C4-2B (cell line): ENCODE measurements at regions not wholly inside any gene's neighbourhood (a gene's known extent, or its start where the extent isn't known, plus 50 kb on each side); places are given as distances from the start of the nearest gene placed in this dataset.

Experiments
- H3K27ac ChIP-seq: fragments of 450-650 bp; 2 replicates; pipeline ENCODE4 v1.5.1; 2017
- CTCF ChIP-seq: fragments of 450-650 bp; conservative IDR thresholded peaks from 2 replicates; pipeline ENCODE4 v1.5.1; 2017; ENCODE audit warnings: mild to moderate bottlenecking
- ZFX ChIP-seq: fragments of 450-650 bp; IDR thresholded peaks from 2 replicates; pipeline ENCODE4 v1.6.1; 2017

DNA sequence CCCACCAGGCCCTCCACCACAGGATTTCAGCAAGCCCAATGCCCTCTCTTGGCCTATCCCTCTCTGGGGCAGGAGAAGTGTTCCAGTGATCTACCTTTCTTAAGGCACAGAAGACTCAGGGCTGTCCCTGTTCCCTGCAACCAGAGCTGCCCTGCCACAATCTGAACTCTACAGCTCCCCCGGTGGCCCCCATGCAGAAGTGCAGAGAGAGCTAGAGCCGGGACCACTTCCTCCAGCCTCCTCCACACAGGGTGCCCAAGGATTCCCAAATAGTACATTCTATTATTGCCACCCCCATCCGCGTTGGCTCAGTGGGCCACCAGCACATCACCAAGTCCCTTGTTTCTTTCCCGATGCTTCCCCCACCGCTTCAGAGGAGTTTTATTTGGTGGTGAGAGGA, 114.8 kb upstream of the PTPRM start:
- TF ChIP-seq ZFX (no peak), CTCF (peak; percentile 89)
- no peak overlapping the region for H3K27ac ChIP-seq

- no peak for TF ChIP-seq CTCF
- TF ChIP-seq ZFX, result no peak
- H3K27ac ChIP-seq, result no peak overlapping the region
These were observed 112.7 kb upstream of the PTPRM start for GRCh38 chr18:7454429-7454828.

DNA sequence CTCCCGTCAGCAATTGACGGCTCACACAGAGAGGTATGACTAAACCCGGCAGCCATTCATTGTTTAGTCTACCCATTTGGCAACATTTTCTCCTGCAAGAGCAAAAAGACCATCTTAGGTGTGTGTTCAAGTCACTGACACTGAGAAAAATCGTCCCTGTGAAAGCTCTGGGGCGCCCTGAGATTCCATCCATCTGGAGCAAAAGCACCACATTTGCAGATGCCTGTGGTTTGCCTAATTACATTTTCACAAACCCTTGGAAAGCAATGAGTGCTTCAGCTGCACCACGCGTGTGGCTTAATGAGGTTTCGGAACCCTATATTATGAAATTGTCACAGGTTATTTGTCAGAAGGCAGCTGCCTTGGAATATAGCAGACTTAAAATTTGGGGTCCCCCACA, 110.7 kb upstream of the PTPRM start:
- TF ChIP-seq ZFX (no peak), CTCF (no peak)
- H3K27ac ChIP-seq, result no peak overlapping the region

DNA sequence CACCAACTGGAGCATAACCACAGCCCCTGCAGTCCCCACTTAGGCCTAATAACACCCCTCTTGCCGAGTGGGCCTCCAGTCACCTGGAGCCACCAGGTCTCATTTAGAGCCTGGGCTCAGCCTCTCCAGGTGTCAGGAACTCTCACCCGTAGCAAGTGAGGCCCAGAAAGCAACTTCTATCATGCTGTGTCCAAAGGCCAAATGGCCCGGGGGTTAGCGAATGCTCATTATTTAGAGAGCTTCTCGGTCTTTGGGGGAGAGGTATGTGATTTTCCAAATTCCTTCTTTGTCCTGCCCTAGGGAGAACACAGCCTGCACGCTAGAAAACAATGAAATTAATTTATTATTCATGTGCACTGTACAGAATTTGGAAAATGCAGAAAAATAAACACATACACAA, 109.9 kb upstream of the PTPRM start:
- H3K27ac ChIP-seq, result no peak overlapping the region
- TF ChIP-seq ZFX, result no peak
- no peak for TF ChIP-seq CTCF

GRCh38 chr18:7458884-7459283, 108.2 kb upstream of the PTPRM start:
- TF ChIP-seq CTCF (no peak), ZFX (no peak)
- no peak overlapping the region for H3K27ac ChIP-seq

DNA sequence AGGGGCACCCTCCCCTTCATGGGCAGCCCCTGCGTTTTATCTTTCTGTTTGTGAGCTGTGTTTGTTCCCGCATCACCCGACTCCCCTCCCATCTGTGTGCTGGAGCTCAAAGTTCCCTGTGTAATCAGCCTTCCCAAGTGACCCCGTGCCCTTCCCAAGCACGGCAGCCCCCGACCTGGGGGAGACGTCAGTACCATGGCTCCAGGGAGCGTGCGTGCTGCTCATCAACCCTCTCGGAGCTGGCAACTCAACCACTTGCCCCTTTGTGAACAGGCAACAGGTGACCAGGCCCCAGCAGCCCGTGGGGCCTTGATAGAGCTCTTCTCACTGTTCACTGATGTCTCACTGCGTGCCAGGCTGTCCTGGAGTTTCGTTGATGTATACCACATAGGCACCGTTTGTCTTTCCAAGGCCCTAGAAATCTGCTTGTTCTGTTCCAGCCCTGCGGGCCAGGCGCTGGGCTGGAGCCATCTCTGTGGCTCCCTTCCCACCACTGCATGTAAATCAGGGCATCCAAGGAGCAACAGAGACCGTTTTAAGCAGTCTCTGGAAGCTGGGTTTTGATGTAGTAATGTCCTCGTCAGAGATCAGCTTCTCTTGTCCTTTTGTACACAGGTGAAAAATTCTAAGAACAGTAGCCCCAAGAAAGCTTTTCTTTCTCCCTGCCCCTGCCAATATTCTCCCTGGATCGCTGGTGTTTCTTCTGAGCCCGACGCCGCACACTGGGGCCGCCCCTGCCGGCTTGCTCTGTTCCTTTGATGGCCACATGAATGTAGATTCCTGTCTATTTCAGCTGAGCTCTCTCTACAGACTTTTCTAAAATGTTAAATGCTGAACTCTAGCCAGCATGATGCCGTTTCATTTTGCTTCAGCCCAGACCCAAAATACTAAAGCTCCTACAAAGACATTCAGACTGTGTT, 107.0 kb upstream of the PTPRM start:
- no peak overlapping the region for H3K27ac ChIP-seq
- TF ChIP-seq ZFX (no peak), CTCF (no peak)

DNA sequence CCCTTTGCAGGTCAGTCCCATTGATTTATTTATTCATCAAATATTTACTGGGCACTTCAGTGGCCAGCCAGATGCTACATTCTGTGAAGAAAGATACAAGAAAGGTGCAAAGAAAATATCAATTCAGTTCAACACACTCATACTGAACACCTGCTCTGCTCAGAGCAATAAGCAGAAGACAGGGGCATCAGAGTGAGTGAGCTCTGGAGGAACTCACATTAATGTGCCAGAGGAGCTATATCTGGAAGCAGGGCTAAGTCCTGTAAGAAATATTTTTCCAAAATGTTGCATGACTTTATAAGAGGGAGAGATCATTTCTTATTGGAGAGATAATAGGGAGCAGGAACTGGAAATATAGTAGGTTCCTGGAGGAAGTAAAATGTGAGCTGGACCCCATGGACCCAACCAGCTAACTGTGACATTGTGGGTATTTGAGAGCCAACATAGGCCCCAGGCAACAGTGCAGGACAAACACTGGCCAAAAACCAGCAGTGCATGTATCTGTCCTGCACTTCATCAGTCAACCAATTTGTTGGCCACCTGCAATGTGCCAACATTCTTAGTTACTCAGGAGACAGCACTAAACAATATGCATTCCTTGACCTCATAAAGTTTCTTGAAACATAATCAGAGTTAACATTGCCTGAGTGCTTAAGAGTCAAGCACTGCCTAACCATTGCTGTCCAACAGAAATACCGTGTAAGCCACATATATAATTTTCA, 102.7 kb upstream of the PTPRM start:
- no peak for TF ChIP-seq ZFX
- no peak for TF ChIP-seq CTCF
- no peak overlapping the region for H3K27ac ChIP-seq
